ENCODE measurements at regions not wholly inside any gene's neighbourhood (a gene's known extent, or its start where the extent isn't known, plus 50 kb on each side); places are given as distances from the start of the nearest gene placed in this dataset.

DNA sequence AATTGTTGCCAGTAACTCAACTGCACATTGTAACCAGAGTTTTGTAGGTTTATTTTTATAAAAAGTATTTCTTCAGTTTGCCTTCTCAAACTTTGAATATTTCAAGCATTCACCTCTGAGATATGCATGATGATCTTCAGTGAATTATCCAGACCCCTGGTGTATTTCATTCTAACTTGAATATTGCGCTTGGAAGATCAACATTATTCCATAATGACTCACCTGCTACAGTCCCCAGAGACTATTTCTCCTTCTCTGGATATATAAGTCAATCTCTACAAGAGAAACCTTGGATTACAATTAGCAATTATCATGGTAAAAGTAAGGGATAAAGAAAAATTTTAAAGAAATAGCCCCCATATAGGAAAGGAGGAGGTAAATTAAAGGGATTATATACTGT, 1041.0 kb downstream of the TLE1 start:
- H3K4me1 ChIP-seq (ENCODE audit: control insufficient read depth, insufficient read depth, low read length), result no peaks in the 10 kb centered on the region

DNA sequence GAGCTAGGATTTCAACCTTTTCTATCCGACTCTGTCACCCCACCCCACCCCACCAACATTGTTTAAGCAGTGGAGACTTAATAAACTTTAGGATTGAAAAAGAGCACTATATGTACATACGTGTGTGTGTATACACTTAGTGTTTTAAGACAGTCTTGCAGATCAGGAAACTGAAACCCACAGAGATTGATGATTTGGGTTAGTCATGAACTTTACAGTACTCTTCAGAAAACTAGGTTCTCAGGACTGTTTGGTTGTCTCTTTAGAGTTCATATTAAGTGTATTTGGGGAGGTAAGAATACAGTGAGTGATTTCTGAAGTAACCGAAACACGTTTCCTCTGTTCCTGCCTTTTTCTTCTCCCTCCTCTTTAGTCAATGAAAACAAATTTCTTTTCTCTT, 1043.1 kb downstream of the TLE1 start:
- H3K27me3 ChIP-seq (ENCODE audit: control insufficient read depth, insufficient read depth, low read length), result no peaks in the 10 kb centered on the region
- DNase-seq (ENCODE audit: low read depth, low spot score), result no peak
- POLR2A ChIA-PET, result no interaction called here
- no peaks in the 10 kb centered on the region for H3K9me3 ChIP-seq (ENCODE audit: control insufficient read depth, insufficient read depth, low read depth, low read length)
- no peak overlapping the region for H3K4me3 ChIP-seq (ENCODE audit: low read depth in 2 of 2, low read length in 2 of 2)
- ATAC-seq, result no peak
- intact Hi-C loops (cut with micrococcal nuclease; ENCODE audit: unreplicated experiment), result no loop called here
- CTCF ChIA-PET, result no interaction called here
- H3K36me3 ChIP-seq (ENCODE audit: control insufficient read depth, insufficient read depth, low read length), result no peaks in the 10 kb centered on the region
- H3K4me1 ChIP-seq (ENCODE audit: control insufficient read depth, insufficient read depth, low read length), result no peaks in the 10 kb centered on the region
- in situ Hi-C loops (cut with HindIII; ENCODE audit: low pct_unique_long_range_greater_than_20kb, low sequenced_read_pairs), result no loop called here
- no TSS peak for BruUV-seq (replicated peaks)
- H3K27ac ChIP-seq (ENCODE audit: low read length), result no peak overlapping the region
- no peak for TF ChIP-seq SIN3A (IDR thresholded peaks at IDR 0.05; ENCODE audit: borderline replicate concordance, insufficient read depth, low read depth, low read length)
- TF ChIP-seq POLR2AphosphoS5 (IDR thresholded peaks at IDR 0.05; ENCODE audit: low read depth, low read length), result no peak
- TF ChIP-seq TCF7L2 (IDR thresholded peaks at IDR 0.05; ENCODE audit: low read depth, low read length), result no peak
- TF ChIP-seq, protein P1, sequence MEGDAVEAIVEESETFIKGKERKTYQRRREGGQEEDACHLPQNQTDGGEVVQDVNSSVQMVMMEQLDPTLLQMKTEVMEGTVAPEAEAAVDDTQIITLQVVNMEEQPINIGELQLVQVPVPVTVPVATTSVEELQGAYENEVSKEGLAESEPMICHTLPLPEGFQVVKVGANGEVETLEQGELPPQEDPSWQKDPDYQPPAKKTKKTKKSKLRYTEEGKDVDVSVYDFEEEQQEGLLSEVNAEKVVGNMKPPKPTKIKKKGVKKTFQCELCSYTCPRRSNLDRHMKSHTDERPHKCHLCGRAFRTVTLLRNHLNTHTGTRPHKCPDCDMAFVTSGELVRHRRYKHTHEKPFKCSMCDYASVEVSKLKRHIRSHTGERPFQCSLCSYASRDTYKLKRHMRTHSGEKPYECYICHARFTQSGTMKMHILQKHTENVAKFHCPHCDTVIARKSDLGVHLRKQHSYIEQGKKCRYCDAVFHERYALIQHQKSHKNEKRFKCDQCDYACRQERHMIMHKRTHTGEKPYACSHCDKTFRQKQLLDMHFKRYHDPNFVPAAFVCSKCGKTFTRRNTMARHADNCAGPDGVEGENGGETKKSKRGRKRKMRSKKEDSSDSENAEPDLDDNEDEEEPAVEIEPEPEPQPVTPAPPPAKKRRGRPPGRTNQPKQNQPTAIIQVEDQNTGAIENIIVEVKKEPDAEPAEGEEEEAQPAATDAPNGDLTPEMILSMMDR (IDR thresholded peaks at IDR 0.05), result no peak
- TF ChIP-seq, protein P2, sequence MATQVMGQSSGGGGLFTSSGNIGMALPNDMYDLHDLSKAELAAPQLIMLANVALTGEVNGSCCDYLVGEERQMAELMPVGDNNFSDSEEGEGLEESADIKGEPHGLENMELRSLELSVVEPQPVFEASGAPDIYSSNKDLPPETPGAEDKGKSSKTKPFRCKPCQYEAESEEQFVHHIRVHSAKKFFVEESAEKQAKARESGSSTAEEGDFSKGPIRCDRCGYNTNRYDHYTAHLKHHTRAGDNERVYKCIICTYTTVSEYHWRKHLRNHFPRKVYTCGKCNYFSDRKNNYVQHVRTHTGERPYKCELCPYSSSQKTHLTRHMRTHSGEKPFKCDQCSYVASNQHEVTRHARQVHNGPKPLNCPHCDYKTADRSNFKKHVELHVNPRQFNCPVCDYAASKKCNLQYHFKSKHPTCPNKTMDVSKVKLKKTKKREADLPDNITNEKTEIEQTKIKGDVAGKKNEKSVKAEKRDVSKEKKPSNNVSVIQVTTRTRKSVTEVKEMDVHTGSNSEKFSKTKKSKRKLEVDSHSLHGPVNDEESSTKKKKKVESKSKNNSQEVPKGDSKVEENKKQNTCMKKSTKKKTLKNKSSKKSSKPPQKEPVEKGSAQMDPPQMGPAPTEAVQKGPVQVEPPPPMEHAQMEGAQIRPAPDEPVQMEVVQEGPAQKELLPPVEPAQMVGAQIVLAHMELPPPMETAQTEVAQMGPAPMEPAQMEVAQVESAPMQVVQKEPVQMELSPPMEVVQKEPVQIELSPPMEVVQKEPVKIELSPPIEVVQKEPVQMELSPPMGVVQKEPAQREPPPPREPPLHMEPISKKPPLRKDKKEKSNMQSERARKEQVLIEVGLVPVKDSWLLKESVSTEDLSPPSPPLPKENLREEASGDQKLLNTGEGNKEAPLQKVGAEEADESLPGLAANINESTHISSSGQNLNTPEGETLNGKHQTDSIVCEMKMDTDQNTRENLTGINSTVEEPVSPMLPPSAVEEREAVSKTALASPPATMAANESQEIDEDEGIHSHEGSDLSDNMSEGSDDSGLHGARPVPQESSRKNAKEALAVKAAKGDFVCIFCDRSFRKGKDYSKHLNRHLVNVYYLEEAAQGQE (IDR thresholded peaks at IDR 0.05; ENCODE audit: insufficient read depth in 1 of 2, low read depth in 2 of 2, low read length in 1 of 2), result no peak

More for the DNA sequence above, 1041.0 kb downstream of the TLE1 start:
- Histone ChIP-seq H3K9me3 (ENCODE audit: control insufficient read depth, insufficient read depth, low read depth, low read length) (no peaks in the 10 kb centered on the region), H3K4me3 (ENCODE audit: low read depth in 2 of 2, low read length in 2 of 2) (no peak overlapping the region), H3K36me3 (ENCODE audit: control insufficient read depth, insufficient read depth, low read length) (no peaks in the 10 kb centered on the region), H3K27me3 (ENCODE audit: control insufficient read depth, insufficient read depth, low read length) (no peaks in the 10 kb centered on the region), H3K27ac (ENCODE audit: low read length) (no peak overlapping the region)
- intact Hi-C loops (cut with micrococcal nuclease; ENCODE audit: unreplicated experiment), result no loop called here
- in situ Hi-C loops (cut with HindIII; ENCODE audit: low pct_unique_long_range_greater_than_20kb, low sequenced_read_pairs), result no loop called here
- BruUV-seq (replicated peaks), result no TSS peak
- ChIA-PET CTCF (no interaction called here), POLR2A (no interaction called here)
- no peak for DNase-seq (ENCODE audit: low read depth, low spot score)
- ATAC-seq, result no peak
- TF ChIP-seq, protein P2 (IDR thresholded peaks at IDR 0.05; ENCODE audit: insufficient read depth in 1 of 2, low read depth in 2 of 2, low read length in 1 of 2), result no peak
- TF ChIP-seq, protein P1 (IDR thresholded peaks at IDR 0.05), result no peak
- no peak for TF ChIP-seq SIN3A (IDR thresholded peaks at IDR 0.05; ENCODE audit: borderline replicate concordance, insufficient read depth, low read depth, low read length)
- TF ChIP-seq TCF7L2 (IDR thresholded peaks at IDR 0.05; ENCODE audit: low read depth, low read length), result no peak
- TF ChIP-seq POLR2AphosphoS5 (IDR thresholded peaks at IDR 0.05; ENCODE audit: low read depth, low read length), result no peak

Measured in Panc1 (cell line).